NCI-H146 (cell line): ENCODE measurements at regions not wholly inside any gene's neighbourhood (a gene's known extent, or its start where the extent isn't known, plus 50 kb on each side); places are given as distances from the start of the nearest gene placed in this dataset.
A peak's percentile ranks its signal among the peaks of the same experiment; 100 is the strongest.

Experiments
- DNase-seq: peaks from one replicate; lab custom pipeline; 2025; lab: John Stamatoyannopoulos, UW

GRCh38 chr9:105146677-105147076, 97.8 kb upstream of the SLC44A1 start:
- no peak for DNase-seq

- DNase-seq, result no peak
Observed at GRCh38 chr9:105147110-105147871, 97.2 kb upstream of the SLC44A1 start.

- no peak for DNase-seq
Observed at GRCh38 chr9:105148328-105149006, 96.0 kb upstream of the SLC44A1 start.

GRCh38 chr9:105150991-105151685, 93.3 kb upstream of the SLC44A1 start:
- no peak for DNase-seq

- DNase-seq, result no peak
Observed at GRCh38 chr9:105151686-105151995, 92.8 kb upstream of the SLC44A1 start.

- DNase-seq, result no peak
Observed at GRCh38 chr9:105154723-105155191, 89.7 kb upstream of the SLC44A1 start.

- DNase-seq, result peak; percentile 0
Observed at GRCh38 chr9:105157171-105157583, 87.3 kb upstream of the SLC44A1 start.

- no peak for DNase-seq
Observed at GRCh38 chr9:105158020-105158419, 86.4 kb upstream of the SLC44A1 start.

GRCh38 chr9:105158898-105159297, 85.6 kb upstream of the SLC44A1 start:
- no peak for DNase-seq

- no peak for DNase-seq
Observed at GRCh38 chr9:105168870-105169319, 75.6 kb upstream of the SLC44A1 start.

GRCh38 chr9:105171076-105171475, 73.4 kb upstream of the SLC44A1 start:
- DNase-seq, result no peak

- no peak for DNase-seq
Observed at GRCh38 chr9:105171589-105171988, 72.9 kb upstream of the SLC44A1 start.

- DNase-seq, result no peak
Observed at GRCh38 chr9:105172436-105172835, 72.0 kb upstream of the SLC44A1 start.

- peak; percentile 15 for DNase-seq
Observed at GRCh38 chr9:105173306-105173705, 71.1 kb upstream of the SLC44A1 start.

GRCh38 chr9:105173826-105174225, 70.6 kb upstream of the SLC44A1 start:
- DNase-seq, result no peak

- no peak for DNase-seq
Observed at GRCh38 chr9:105176194-105176593, 68.3 kb upstream of the SLC44A1 start.

- DNase-seq, result no peak
Observed at GRCh38 chr9:105178076-105178475, 66.4 kb upstream of the SLC44A1 start.

GRCh38 chr9:105187781-105188180, 56.7 kb upstream of the SLC44A1 start:
- no peak for DNase-seq

- no peak for DNase-seq
Observed at GRCh38 chr9:105188746-105189145, 55.7 kb upstream of the SLC44A1 start.

- no peak for DNase-seq
Observed at GRCh38 chr9:105191508-105192121, 52.8 kb upstream of the SLC44A1 start.

GRCh38 chr9:105193560-105193959, 50.9 kb upstream of the SLC44A1 start:
- DNase-seq, result no peak

- DNase-seq, result no peak
Observed at GRCh38 chr9:105194234-105194633, 50.2 kb upstream of the SLC44A1 start.
